SK-N-MC (cell line): ENCODE measurements at regions not wholly inside any gene's neighbourhood (a gene's known extent, or its start where the extent isn't known, plus 50 kb on each side); places are given as distances from the start of the nearest gene placed in this dataset.

Experiments
- EZH2 ChIP-seq: fragments of 200-600 bp; sonication (generic); IDR thresholded peaks from one replicate; pipeline ENCODE4 v1.6.1; 2017; ENCODE audit warnings: antibody characterized with exemption
- POLR2AphosphoS5 ChIP-seq: IDR thresholded peaks from 2 replicates; pipeline ENCODE4 v1.6.1; 2012; ENCODE audit warnings: mild to moderate bottlenecking, low read depth, low read length, borderline replicate concordance

GRCh38 chr2:192773044-192773443, 578.3 kb upstream of the TMEFF2 start:
- TF ChIP-seq POLR2AphosphoS5 (no peak), EZH2 (no peak)
